ENCODE measurements at regions not wholly inside any gene's neighbourhood (a gene's known extent, or its start where the extent isn't known, plus 50 kb on each side); places are given as distances from the start of the nearest gene placed in this dataset.

GRCh38 chr2:234836271-234836670, 115.5 kb upstream of the SH3BP4 start:
- no peak overlapping the region for H4K91ac ChIP-seq (ENCODE audit: insufficient read length, low read depth, low read length)
- H3K27ac ChIP-seq (ENCODE audit: insufficient read length, low read depth, low read length): no peak overlapping the region
- H2AK5ac ChIP-seq (ENCODE audit: insufficient read length, low read length): no peak overlapping the region
- DNase-seq: no peak
- no peak overlapping the region for H3T11ph ChIP-seq (ENCODE audit: low read length)
- H2BK5ac ChIP-seq (ENCODE audit: insufficient read length, low read length): no peak overlapping the region
- H4K8ac ChIP-seq (replicated peaks; ENCODE audit: insufficient read length, low read depth, low read length): no peak overlapping the region
- H3K18ac ChIP-seq (ENCODE audit: insufficient read length, low read depth, low read length): no peak overlapping the region
- H3K4ac ChIP-seq (ENCODE audit: low read depth, low read length): no peak overlapping the region
- H3K9me3 ChIP-seq (ENCODE audit: control insufficient read depth, low read depth, low read length): no peaks in the 10 kb centered on the region
- Mint-ChIP-seq H3K9me3 (no peaks in the 10 kb centered on the region), H3K36me3 (ENCODE audit: insufficient read depth in 1 of 3, low read depth in 3 of 3) (no peaks in the 10 kb centered on the region; a peak in 1 of 7 replicates), H3K27ac (no peak overlapping the region), H3K27me3 (ENCODE audit: low read depth) (no peaks in the 10 kb centered on the region), H3K4me1 (peaks cover 9 to 17% of the 10 kb centered on the region in 2 experiments), H3K4me3 (no peak overlapping the region)
- H3K14ac ChIP-seq (ENCODE audit: insufficient read depth, low read length): no peak overlapping the region
- H2BK12ac ChIP-seq (ENCODE audit: insufficient read length, low read depth, low read length): no peak overlapping the region
- no peaks in the 10 kb centered on the region for H3K23me2 ChIP-seq (ENCODE audit: insufficient read length, low read depth, low read length, poor library complexity, severe bottlenecking)
- H2BK15ac ChIP-seq (ENCODE audit: low read depth, low read length): no peak overlapping the region
- TF ChIP-seq, protein P1, sequence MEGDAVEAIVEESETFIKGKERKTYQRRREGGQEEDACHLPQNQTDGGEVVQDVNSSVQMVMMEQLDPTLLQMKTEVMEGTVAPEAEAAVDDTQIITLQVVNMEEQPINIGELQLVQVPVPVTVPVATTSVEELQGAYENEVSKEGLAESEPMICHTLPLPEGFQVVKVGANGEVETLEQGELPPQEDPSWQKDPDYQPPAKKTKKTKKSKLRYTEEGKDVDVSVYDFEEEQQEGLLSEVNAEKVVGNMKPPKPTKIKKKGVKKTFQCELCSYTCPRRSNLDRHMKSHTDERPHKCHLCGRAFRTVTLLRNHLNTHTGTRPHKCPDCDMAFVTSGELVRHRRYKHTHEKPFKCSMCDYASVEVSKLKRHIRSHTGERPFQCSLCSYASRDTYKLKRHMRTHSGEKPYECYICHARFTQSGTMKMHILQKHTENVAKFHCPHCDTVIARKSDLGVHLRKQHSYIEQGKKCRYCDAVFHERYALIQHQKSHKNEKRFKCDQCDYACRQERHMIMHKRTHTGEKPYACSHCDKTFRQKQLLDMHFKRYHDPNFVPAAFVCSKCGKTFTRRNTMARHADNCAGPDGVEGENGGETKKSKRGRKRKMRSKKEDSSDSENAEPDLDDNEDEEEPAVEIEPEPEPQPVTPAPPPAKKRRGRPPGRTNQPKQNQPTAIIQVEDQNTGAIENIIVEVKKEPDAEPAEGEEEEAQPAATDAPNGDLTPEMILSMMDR (conservative IDR thresholded peaks at IDR 0.05): no peak
- H3K79me2 ChIP-seq (ENCODE audit: insufficient read depth, low read length): no peaks in the 10 kb centered on the region
- H3K4me1 ChIP-seq (ENCODE audit: insufficient read depth, low read length): peaks cover 4% of the 10 kb centered on the region; the same call in 1 of the 2 replicates
- H3K4me2 ChIP-seq (ENCODE audit: insufficient read depth, insufficient read length, low read length): no peak overlapping the region
- no peak overlapping the region for H4K5ac ChIP-seq (ENCODE audit: insufficient read length, low read depth, low read length)
- no peaks in the 10 kb centered on the region for H3K79me1 ChIP-seq (ENCODE audit: insufficient read depth, low read depth, low read length, poor library complexity, severe bottlenecking)
- no CpG with 5 or more reads among the region's 5 CpGs for WGBS (ENCODE audit: extremely low coverage, insufficient read length, low lambda C conversion rate)
- H3K9ac ChIP-seq (ENCODE audit: extremely low read depth, insufficient read length, low read length): no peak overlapping the region
- H2BK20ac ChIP-seq (ENCODE audit: low read depth, low read length, poor library complexity, severe bottlenecking): no peak overlapping the region
- H3K56ac ChIP-seq (ENCODE audit: insufficient read length, low read depth, low read length): no peak overlapping the region
- H2AFZ ChIP-seq (ENCODE audit: low read length): no peak overlapping the region
- no peak overlapping the region for H2BK120ac ChIP-seq (ENCODE audit: low read depth, low read length, poor library complexity, severe bottlenecking)
- no peak overlapping the region for H3K23ac ChIP-seq (ENCODE audit: insufficient read length, low read depth, low read length)
- no peaks in the 10 kb centered on the region for H3K27me3 ChIP-seq (ENCODE audit: insufficient read depth, low read length)
- H4K20me1 ChIP-seq (ENCODE audit: control insufficient read depth, insufficient read depth, insufficient read length): no peaks in the 10 kb centered on the region
